ENCODE measurements at regions not wholly inside any gene's neighbourhood (a gene's known extent, or its start where the extent isn't known, plus 50 kb on each side); places are given as distances from the start of the nearest gene placed in this dataset.

DNA sequence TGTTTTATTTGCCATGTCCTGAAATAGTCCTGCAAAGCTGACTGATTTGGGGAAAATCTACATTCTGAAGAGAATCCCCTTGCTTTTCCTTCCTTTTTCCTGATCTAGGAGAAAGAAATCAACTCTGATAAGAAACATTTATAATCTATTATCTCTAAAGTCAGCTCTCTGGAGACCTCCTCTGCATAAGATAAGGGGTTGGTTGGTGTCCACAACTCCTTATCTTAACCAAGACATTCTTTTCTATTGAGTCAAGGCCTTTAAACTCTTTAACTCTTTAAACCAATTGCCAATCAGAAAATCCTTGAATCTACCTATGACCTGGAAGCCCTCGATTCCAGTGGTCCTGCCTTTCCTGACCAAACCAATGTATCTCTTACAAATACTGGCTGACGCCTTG is 373.6 kb upstream of the RASGEF1B start:
- DNase-seq = peak in 1 of 2 donors; percentile 47
- no peaks in the 10 kb centered on the region for H3K36me3 ChIP-seq (ENCODE audit: control insufficient read depth in 3 of 3, insufficient read depth in 2 of 3, low read depth in 1 of 3, low read length in 3 of 3)

GRCh38 chr4:81844717-81845116 is 373.0 kb upstream of the RASGEF1B start:
- H3K36me3 ChIP-seq (ENCODE audit: control insufficient read depth in 3 of 3, insufficient read depth in 2 of 3, low read depth in 1 of 3, low read length in 3 of 3) = no peaks in the 10 kb centered on the region
- H3K27ac ChIP-seq (ENCODE audit: low read depth in 1 of 3, low read length in 2 of 3) = peak overlapping the region in 1 of 3 donors; percentile 31
- peak; percentile 85 to 91 for DNase-seq
- WGBS, 3 donors = 0 to 1% (median 1%) methylated on average over 3 of the region's 3 CpGs
- H3K9me3 ChIP-seq (ENCODE audit: control insufficient read depth in 2 of 2, insufficient read depth in 1 of 2, low read depth in 1 of 2, low read length in 1 of 2) = peaks cover 0 to 3% of the 10 kb centered on the region in 2 donors
- peaks cover 0 to 18% (median 0%) of the 10 kb centered on the region in 3 donors for H3K4me1 ChIP-seq (ENCODE audit: control insufficient read depth in 3 of 3, insufficient read depth in 2 of 3, low read depth in 1 of 3, low read length in 2 of 3)
- peak; percentile 87 for FAIRE-seq
- no peak overlapping the region for H3K4me3 ChIP-seq (ENCODE audit: low read depth in 1 of 3, low read length in 3 of 3)
- H3K27me3 ChIP-seq (ENCODE audit: control insufficient read depth in 3 of 3, insufficient read depth in 3 of 3, low read length in 3 of 3) = no peaks in the 10 kb centered on the region

More for the DNA sequence above, 373.6 kb upstream of the RASGEF1B start:
- Histone ChIP-seq H3K4me1 (ENCODE audit: control insufficient read depth in 3 of 3, insufficient read depth in 2 of 3, low read depth in 1 of 3, low read length in 2 of 3) (peaks cover 0 to 18% (median 0%) of the 10 kb centered on the region in 3 donors), H3K27ac (ENCODE audit: low read depth in 1 of 3, low read length in 2 of 3) (peak overlapping the region in 2 of 3 donors; percentile 20 to 31), H3K27me3 (ENCODE audit: control insufficient read depth in 3 of 3, insufficient read depth in 3 of 3, low read length in 3 of 3) (no peaks in the 10 kb centered on the region), H3K4me3 (ENCODE audit: low read depth in 1 of 3, low read length in 3 of 3) (no peak overlapping the region), H3K9me3 (ENCODE audit: control insufficient read depth in 2 of 2, insufficient read depth in 1 of 2, low read depth in 1 of 2, low read length in 1 of 2) (peaks cover 0 to 3% of the 10 kb centered on the region in 2 donors)
- no peak for FAIRE-seq
- WGBS, 3 donors = 57 to 75% (median 65%) methylated on average over 2 of the region's 2 CpGs

DNA sequence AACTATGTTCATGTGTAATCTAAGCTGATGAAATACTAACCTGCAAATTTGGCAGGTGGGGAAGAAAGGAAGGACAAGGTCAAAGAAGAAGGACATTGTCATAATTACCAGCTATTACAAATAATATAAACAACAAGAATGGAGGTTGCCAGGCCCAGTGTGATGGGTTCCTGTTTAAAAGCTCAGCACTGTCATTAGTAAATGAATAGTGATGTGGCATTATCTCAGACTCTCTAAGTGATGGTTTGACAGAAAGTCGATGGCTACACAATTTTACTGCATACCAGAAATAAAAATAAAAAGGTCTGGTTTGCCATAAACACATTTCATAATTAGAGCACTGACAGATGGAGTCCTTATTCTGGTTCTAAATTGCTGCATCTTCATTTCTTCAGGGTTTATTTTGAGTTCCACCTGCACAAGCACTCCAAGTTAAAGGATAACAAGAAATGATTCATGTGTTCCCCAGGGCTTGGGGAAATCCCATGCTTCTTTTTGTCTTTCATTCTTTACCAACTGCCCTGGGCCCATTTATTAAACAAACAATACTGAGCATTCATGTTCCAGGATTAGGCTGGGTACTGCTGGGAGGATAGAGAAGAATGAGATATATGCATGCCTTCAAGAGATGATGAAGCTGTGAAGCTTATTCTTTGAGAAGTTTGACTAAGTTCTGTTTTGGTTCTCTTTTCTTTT is 367.8 kb upstream of the RASGEF1B start:
- Histone ChIP-seq H3K4me3 (ENCODE audit: low read depth in 1 of 3, low read length in 3 of 3) (no peak overlapping the region), H3K36me3 (ENCODE audit: control insufficient read depth in 3 of 3, insufficient read depth in 2 of 3, low read depth in 1 of 3, low read length in 3 of 3) (no peaks in the 10 kb centered on the region), H3K4me1 (ENCODE audit: control insufficient read depth in 3 of 3, insufficient read depth in 2 of 3, low read depth in 1 of 3, low read length in 2 of 3) (peaks cover 0 to 2% (median 0%) of the 10 kb centered on the region in 3 donors), H3K9me3 (ENCODE audit: control insufficient read depth in 2 of 2, insufficient read depth in 1 of 2, low read depth in 1 of 2, low read length in 1 of 2) (no peaks in the 10 kb centered on the region), H3K27me3 (ENCODE audit: control insufficient read depth in 3 of 3, insufficient read depth in 3 of 3, low read length in 3 of 3) (no peaks in the 10 kb centered on the region), H3K27ac (ENCODE audit: low read depth in 1 of 3, low read length in 2 of 3) (no peak overlapping the region)
- no peak for FAIRE-seq
- DNase-seq = no peak
- WGBS, 3 donors = 57 to 67% (median 63%) methylated on average over 1 of the region's 1 CpG

DNA sequence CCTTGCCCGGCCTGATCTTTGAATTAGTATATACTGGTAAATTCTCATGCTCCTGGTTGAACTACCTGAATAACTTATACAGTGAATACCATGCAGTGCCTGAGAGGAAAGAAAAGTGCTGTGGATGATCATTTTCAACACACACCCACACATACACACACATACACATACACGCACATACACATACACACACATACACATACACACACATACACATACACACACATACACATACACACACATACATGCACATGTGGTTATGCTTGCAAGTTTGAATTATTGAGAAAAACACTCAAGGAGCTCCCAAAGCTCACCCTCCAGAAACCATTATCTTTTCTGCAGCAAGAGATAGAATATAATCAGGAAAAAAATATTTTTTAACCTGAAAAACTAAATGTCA is 366.9 kb upstream of the RASGEF1B start:
- Histone ChIP-seq H3K27ac (ENCODE audit: low read depth in 1 of 3, low read length in 2 of 3) (no peak overlapping the region), H3K27me3 (ENCODE audit: control insufficient read depth in 3 of 3, insufficient read depth in 3 of 3, low read length in 3 of 3) (no peaks in the 10 kb centered on the region), H3K36me3 (ENCODE audit: control insufficient read depth in 3 of 3, insufficient read depth in 2 of 3, low read depth in 1 of 3, low read length in 3 of 3) (no peaks in the 10 kb centered on the region), H3K4me3 (ENCODE audit: low read depth in 1 of 3, low read length in 3 of 3) (no peak overlapping the region), H3K4me1 (ENCODE audit: control insufficient read depth in 3 of 3, insufficient read depth in 2 of 3, low read depth in 1 of 3, low read length in 2 of 3) (no peaks in the 10 kb centered on the region), H3K9me3 (ENCODE audit: control insufficient read depth in 2 of 2, insufficient read depth in 1 of 2, low read depth in 1 of 2, low read length in 1 of 2) (no peaks in the 10 kb centered on the region)
- 86 to 88% (median 88%) methylated on average over 2 of the region's 2 CpGs for WGBS, 3 donors
- FAIRE-seq (no peak), DNase-seq (no peak)

DNA sequence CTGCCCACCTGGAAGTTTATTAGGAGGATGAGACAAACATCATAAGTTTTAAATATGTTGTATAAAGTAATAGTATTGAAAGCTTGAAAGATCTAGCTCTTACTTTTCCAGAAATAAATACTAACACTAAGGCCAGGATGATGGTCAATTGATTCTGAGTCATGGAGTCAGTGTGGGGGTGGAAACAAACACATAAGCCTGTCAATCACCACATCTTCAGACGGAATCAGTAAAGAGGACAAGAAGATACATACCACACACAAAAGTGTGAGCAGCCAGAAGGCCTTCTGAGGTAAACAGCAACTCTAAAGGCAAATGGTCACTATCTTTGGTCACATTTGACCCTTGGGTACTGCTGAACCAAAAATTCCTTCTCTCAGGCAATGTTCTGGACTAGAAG is 365.0 kb upstream of the RASGEF1B start:
- H3K27me3 ChIP-seq (ENCODE audit: control insufficient read depth in 3 of 3, insufficient read depth in 3 of 3, low read length in 3 of 3) = no peaks in the 10 kb centered on the region
- 2 to 82% (median 50%) methylated on average over 1 of the region's 1 CpG for WGBS, 3 donors
- H3K36me3 ChIP-seq (ENCODE audit: control insufficient read depth in 3 of 3, insufficient read depth in 2 of 3, low read depth in 1 of 3, low read length in 3 of 3) = no peaks in the 10 kb centered on the region
- FAIRE-seq (no peak), DNase-seq (no peak)
- no peaks in the 10 kb centered on the region for H3K9me3 ChIP-seq (ENCODE audit: control insufficient read depth in 2 of 2, insufficient read depth in 1 of 2, low read depth in 1 of 2, low read length in 1 of 2)
- no peak overlapping the region for H3K4me3 ChIP-seq (ENCODE audit: low read depth in 1 of 3, low read length in 3 of 3)
- H3K27ac ChIP-seq (ENCODE audit: low read depth in 1 of 3, low read length in 2 of 3) = no peak overlapping the region
- H3K4me1 ChIP-seq (ENCODE audit: control insufficient read depth in 3 of 3, insufficient read depth in 2 of 3, low read depth in 1 of 3, low read length in 2 of 3) = no peaks in the 10 kb centered on the region

DNA sequence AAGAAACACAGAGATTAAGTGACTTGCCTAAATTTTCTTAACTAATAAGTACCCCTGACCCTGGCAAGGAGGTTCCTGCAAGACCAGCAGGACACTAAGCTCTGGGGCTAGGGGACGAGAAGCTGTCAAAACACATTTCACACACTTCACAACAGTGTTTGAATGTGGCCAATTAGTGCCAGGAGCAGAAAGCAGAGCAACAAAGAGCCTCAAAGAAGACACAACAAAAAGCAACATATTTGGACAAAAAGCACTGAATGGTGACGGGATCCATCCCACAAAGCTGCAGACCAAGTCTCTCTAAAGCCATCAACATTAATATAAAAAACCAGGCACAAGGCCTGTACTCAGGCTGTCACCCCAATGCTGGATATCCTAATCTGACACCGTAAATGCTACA is 361.9 kb upstream of the RASGEF1B start:
- no peaks in the 10 kb centered on the region for H3K27me3 ChIP-seq (ENCODE audit: control insufficient read depth in 3 of 3, insufficient read depth in 3 of 3, low read length in 3 of 3)
- H3K27ac ChIP-seq (ENCODE audit: low read depth in 1 of 3, low read length in 2 of 3) = no peak overlapping the region
- DNase-seq (no peak), FAIRE-seq (no peak)
- no peak overlapping the region for H3K4me3 ChIP-seq (ENCODE audit: low read depth in 1 of 3, low read length in 3 of 3)
- H3K9me3 ChIP-seq (ENCODE audit: control insufficient read depth in 2 of 2, insufficient read depth in 1 of 2, low read depth in 1 of 2, low read length in 1 of 2) = no peaks in the 10 kb centered on the region
- no peaks in the 10 kb centered on the region for H3K4me1 ChIP-seq (ENCODE audit: control insufficient read depth in 3 of 3, insufficient read depth in 2 of 3, low read depth in 1 of 3, low read length in 2 of 3)
- H3K36me3 ChIP-seq (ENCODE audit: control insufficient read depth in 3 of 3, insufficient read depth in 2 of 3, low read depth in 1 of 3, low read length in 3 of 3) = no peaks in the 10 kb centered on the region
- 86 to 93% (median 87%) methylated on average over 3 of the region's 3 CpGs for WGBS, 3 donors

DNA sequence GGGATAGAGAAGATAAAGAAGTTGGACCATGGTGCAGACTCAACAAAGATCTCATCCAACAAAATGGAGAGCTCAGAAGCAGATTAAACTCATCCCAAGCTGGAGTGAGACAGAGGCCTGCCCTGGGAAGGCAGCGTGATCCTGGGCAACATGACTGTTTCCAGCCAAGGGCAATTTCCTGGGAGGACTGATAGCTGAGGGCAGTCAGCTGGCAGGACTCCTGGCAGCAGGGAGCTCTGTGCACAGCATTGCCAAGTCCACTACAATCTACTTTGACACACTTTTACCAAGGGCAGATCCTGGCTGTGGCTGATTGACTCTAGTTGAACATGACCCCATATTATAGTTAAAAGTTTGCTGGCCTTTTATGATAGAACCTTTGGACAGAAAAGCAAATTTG is 357.3 kb upstream of the RASGEF1B start:
- H3K27me3 ChIP-seq (ENCODE audit: control insufficient read depth in 3 of 3, insufficient read depth in 3 of 3, low read length in 3 of 3) = no peaks in the 10 kb centered on the region
- no peaks in the 10 kb centered on the region for H3K4me1 ChIP-seq (ENCODE audit: control insufficient read depth in 3 of 3, insufficient read depth in 2 of 3, low read depth in 1 of 3, low read length in 2 of 3)
- DNase-seq (peak in 1 of 2 donors; percentile 16), FAIRE-seq (no peak)
- H3K9me3 ChIP-seq (ENCODE audit: control insufficient read depth in 2 of 2, insufficient read depth in 1 of 2, low read depth in 1 of 2, low read length in 1 of 2) = no peaks in the 10 kb centered on the region
- H3K27ac ChIP-seq (ENCODE audit: low read depth in 1 of 3, low read length in 2 of 3) = no peak overlapping the region
- WGBS, 3 donors = 29 to 67% (median 30%) methylated on average over 1 of the region's 1 CpG
- H3K36me3 ChIP-seq (ENCODE audit: control insufficient read depth in 3 of 3, insufficient read depth in 2 of 3, low read depth in 1 of 3, low read length in 3 of 3) = no peaks in the 10 kb centered on the region
- H3K4me3 ChIP-seq (ENCODE audit: low read depth in 1 of 3, low read length in 3 of 3) = no peak overlapping the region

- 82 to 92% (median 82%) methylated on average over 4 of the region's 4 CpGs for WGBS, 3 donors
- no peaks in the 10 kb centered on the region for H3K27me3 ChIP-seq (ENCODE audit: control insufficient read depth in 3 of 3, insufficient read depth in 3 of 3, low read length in 3 of 3)
- H3K27ac ChIP-seq (ENCODE audit: low read depth in 1 of 3, low read length in 2 of 3) = no peak overlapping the region
- no peaks in the 10 kb centered on the region for H3K4me1 ChIP-seq (ENCODE audit: control insufficient read depth in 3 of 3, insufficient read depth in 2 of 3, low read depth in 1 of 3, low read length in 2 of 3)
- H3K36me3 ChIP-seq (ENCODE audit: control insufficient read depth in 3 of 3, insufficient read depth in 2 of 3, low read depth in 1 of 3, low read length in 3 of 3) = no peaks in the 10 kb centered on the region
- H3K4me3 ChIP-seq (ENCODE audit: low read depth in 1 of 3, low read length in 3 of 3) = no peak overlapping the region
- H3K9me3 ChIP-seq (ENCODE audit: control insufficient read depth in 2 of 2, insufficient read depth in 1 of 2, low read depth in 1 of 2, low read length in 1 of 2) = no peaks in the 10 kb centered on the region
- DNase-seq = no peak
- FAIRE-seq = no peak
Observed at GRCh38 chr4:81827577-81828202, 356.0 kb upstream of the RASGEF1B start.

Data from small intestine (tissue), 7 donors.